Nephron (organoid): ENCODE measurements at regions not wholly inside any gene's neighbourhood (a gene's known extent, or its start where the extent isn't known, plus 50 kb on each side); places are given as distances from the start of the nearest gene placed in this dataset.

Source experiments
- H3K27ac Mint-ChIP-seq, 3 experiments: 2 replicates each; pipeline ENCODE4 v1.8.0; 2020; ENCODE audit warnings: mixed read lengths in 3 of 3, mild to moderate bottlenecking in 2 of 3, moderate library complexity in 1 of 3
- H3K27me3 Mint-ChIP-seq: 2 replicates; pipeline ENCODE4 v1.8.0; 2021; ENCODE audit warnings: low read depth, mild to moderate bottlenecking, moderate library complexity, mixed read lengths
- H3K36me3 Mint-ChIP-seq: 2 replicates; pipeline ENCODE4 v1.8.0; 2020; ENCODE audit warnings: low read depth, mixed read lengths
- H3K4me1 Mint-ChIP-seq: 2 replicates; pipeline ENCODE4 v1.8.0; 2020; ENCODE audit warnings: mixed read lengths
- H3K4me3 Mint-ChIP-seq, 3 experiments: 2 replicates each; pipeline ENCODE4 v1.8.0; 2020; ENCODE audit warnings: mild to moderate bottlenecking in 3 of 3, mixed read lengths in 3 of 3, moderate library complexity in 2 of 3
- H3K9me3 Mint-ChIP-seq: 2 replicates; pipeline ENCODE4 v1.8.0; 2020; ENCODE audit warnings: mixed read lengths
- CTCF ChIP-seq, 3 experiments: fragments of 200-600 bp; sonication (generic); IDR thresholded peaks; one replicate each; pipeline ENCODE4 v1.5.0; 2021; ENCODE audit warnings: antibody characterized with exemption in 3 of 3; ENCODE audit not compliant: unreplicated experiment in 3 of 3

- Mint-ChIP-seq H3K27ac (no peak overlapping the region), H3K4me1 (peaks cover 12% of the 10 kb centered on the region), H3K36me3 (no peaks in the 10 kb centered on the region), H3K4me3 (no peak overlapping the region), H3K9me3 (peaks cover 2% of the 10 kb centered on the region), H3K27me3 (peaks cover 77% of the 10 kb centered on the region)
- no peak for TF ChIP-seq CTCF (IDR thresholded peaks at IDR 0.05; ENCODE audit: unreplicated experiment in 3 of 3)
Observed at GRCh38 chr15:69997161-69997485, 100.6 kb downstream of the TLE3 start.
